Retinal pigment epithelial cell (primary cell): ENCODE measurements at regions not wholly inside any gene's neighbourhood (a gene's known extent, or its start where the extent isn't known, plus 50 kb on each side); places are given as distances from the start of the nearest gene placed in this dataset.

ENCODE experiments used
- DNase-seq: peaks from one replicate; pipeline ENCODE4 v3.0.0-alpha.2; 2010; ENCODE audit warnings: low read depth
- H3K4me3 ChIP-seq: 2 replicates; pipeline ENCODE4 v1.5.1; 2011; ENCODE audit warnings: mild to moderate bottlenecking, low read length, control low read depth, moderate library complexity
- TF ChIP-seq, protein P1 (sequence below): conservative IDR thresholded peaks from 2 replicates; pipeline ENCODE4 v1.5.1; 2011; ENCODE audit warnings: low read depth, low read length, control low read depth, inconsistent platforms

- TF ChIP-seq, protein P1, sequence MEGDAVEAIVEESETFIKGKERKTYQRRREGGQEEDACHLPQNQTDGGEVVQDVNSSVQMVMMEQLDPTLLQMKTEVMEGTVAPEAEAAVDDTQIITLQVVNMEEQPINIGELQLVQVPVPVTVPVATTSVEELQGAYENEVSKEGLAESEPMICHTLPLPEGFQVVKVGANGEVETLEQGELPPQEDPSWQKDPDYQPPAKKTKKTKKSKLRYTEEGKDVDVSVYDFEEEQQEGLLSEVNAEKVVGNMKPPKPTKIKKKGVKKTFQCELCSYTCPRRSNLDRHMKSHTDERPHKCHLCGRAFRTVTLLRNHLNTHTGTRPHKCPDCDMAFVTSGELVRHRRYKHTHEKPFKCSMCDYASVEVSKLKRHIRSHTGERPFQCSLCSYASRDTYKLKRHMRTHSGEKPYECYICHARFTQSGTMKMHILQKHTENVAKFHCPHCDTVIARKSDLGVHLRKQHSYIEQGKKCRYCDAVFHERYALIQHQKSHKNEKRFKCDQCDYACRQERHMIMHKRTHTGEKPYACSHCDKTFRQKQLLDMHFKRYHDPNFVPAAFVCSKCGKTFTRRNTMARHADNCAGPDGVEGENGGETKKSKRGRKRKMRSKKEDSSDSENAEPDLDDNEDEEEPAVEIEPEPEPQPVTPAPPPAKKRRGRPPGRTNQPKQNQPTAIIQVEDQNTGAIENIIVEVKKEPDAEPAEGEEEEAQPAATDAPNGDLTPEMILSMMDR, result no peak
- DNase-seq, result no peak
Measured at GRCh38 chr2:883803-884748, 66.6 kb upstream of the SNTG2 start.

GRCh38 chr2:883260-883802 is 67.3 kb upstream of the SNTG2 start:
- TF ChIP-seq, protein P1, result no peak
- DNase-seq, result no peak

More at GRCh38 chr2:883803-884748, 66.6 kb upstream of the SNTG2 start:
- no peak overlapping the region for H3K4me3 ChIP-seq

GRCh38 chr2:881204-881918 is 69.3 kb upstream of the SNTG2 start:
- H3K4me3 ChIP-seq, result no peak overlapping the region
- TF ChIP-seq, protein P1, result no peak
- DNase-seq, result no peak

More at GRCh38 chr2:883260-883802, 67.3 kb upstream of the SNTG2 start:
- H3K4me3 ChIP-seq, result no peak overlapping the region

DNA sequence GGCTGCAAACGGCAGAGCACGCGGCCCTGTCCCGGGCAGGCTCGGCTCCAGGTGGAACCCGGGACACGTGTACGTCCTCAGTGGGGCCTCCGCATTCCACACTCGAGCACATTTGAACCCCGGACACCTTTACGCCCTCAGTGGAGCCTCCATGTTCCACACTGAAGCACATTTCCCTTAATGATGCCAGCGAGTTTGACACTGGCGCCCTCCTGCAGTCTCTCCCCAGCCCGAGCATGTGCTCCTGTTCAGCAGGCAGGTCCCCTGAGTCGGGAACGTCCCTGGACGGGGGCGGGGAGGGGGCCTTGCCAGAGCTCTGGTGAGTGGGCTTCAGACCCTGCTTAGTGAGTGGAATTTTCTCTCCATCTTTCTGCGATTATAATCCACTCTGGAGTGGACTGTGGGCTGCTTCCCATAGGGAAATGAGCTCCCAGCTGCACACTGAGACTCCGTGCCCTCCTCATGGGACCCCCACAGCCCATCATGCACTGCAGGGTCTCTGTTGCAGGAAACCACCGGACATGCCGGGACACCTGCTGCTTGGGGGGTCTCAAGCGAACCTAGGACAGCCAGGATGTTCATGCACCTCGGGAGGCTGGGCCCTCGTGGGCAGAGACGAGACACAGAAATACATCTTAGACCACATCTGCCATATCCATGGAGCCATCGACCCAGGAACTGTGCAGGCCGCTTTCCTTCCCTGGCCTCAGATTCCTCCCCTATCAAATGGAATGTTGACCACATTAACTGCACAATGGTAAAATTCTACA is 70.3 kb upstream of the SNTG2 start:
- TF ChIP-seq, protein P1, result no peak
- no peak for DNase-seq
- no peak overlapping the region for H3K4me3 ChIP-seq

GRCh38 chr2:879540-879939 is 71.1 kb upstream of the SNTG2 start:
- no peak for DNase-seq
- TF ChIP-seq, protein P1, result no peak
- no peak overlapping the region for H3K4me3 ChIP-seq

- TF ChIP-seq, protein P1, result no peak
- no peak for DNase-seq
- no peak overlapping the region for H3K4me3 ChIP-seq
Measured at GRCh38 chr2:878245-878930, 72.3 kb upstream of the SNTG2 start.
